ENCODE measurements at regions not wholly inside any gene's neighbourhood (a gene's known extent, or its start where the extent isn't known, plus 50 kb on each side); places are given as distances from the start of the nearest gene placed in this dataset.

GRCh38 chr13:107324416-107325204 is 756.7 kb upstream of the ARGLU1 start:
- H3K27ac ChIP-seq (ENCODE audit: insufficient read depth, low read length, poor library complexity, severe bottlenecking): no peak overlapping the region
- no peaks in the 10 kb centered on the region for H3K27me3 Mint-ChIP-seq
- H3K4me3 ChIP-seq (ENCODE audit: low read depth, low read length): no peak overlapping the region
- H3K9me3 ChIP-seq (ENCODE audit: control insufficient read depth in 2 of 2, low read length in 2 of 2): no peaks in the 10 kb centered on the region
- no peaks in the 10 kb centered on the region for H3K4me1 Mint-ChIP-seq
- H3K36me3 ChIP-seq (ENCODE audit: control insufficient read depth, insufficient read depth, low read length): no peaks in the 10 kb centered on the region
- H3K4me1 ChIP-seq (ENCODE audit: control insufficient read depth, insufficient read depth, low read length, poor library complexity, severe bottlenecking): no peaks in the 10 kb centered on the region
- no peak overlapping the region for H3K27ac Mint-ChIP-seq
- H3K4me3 Mint-ChIP-seq: no peak overlapping the region
- H3K36me3 Mint-ChIP-seq: no peaks in the 10 kb centered on the region
- ATAC-seq (ENCODE audit: low read depth in 2 of 2) (no peak), DNase-seq (no peak)
- H3K9me3 Mint-ChIP-seq: peaks cover 0 to 17% (median 4%) of the 10 kb centered on the region in 7 donors
- H3K27me3 ChIP-seq (ENCODE audit: control insufficient read depth, insufficient read depth, low read length): no peaks in the 10 kb centered on the region

GRCh38 chr13:107322228-107322627 is 754.3 kb upstream of the ARGLU1 start:
- H3K27ac Mint-ChIP-seq: no peak overlapping the region

GRCh38 chr13:107305178-107305577 is 737.2 kb upstream of the ARGLU1 start:
- H3K4me1 Mint-ChIP-seq: no peaks in the 10 kb centered on the region
- no peak overlapping the region for H3K27ac ChIP-seq (ENCODE audit: insufficient read depth, low read length, poor library complexity, severe bottlenecking)
- no peak overlapping the region for H3K4me3 ChIP-seq (ENCODE audit: low read depth, low read length)
- DNase-seq (no peak), ATAC-seq (ENCODE audit: low read depth in 2 of 2) (no peak)
- H3K9me3 Mint-ChIP-seq: peaks cover 0 to 9% (median 2%) of the 10 kb centered on the region in 7 donors
- no peaks in the 10 kb centered on the region for H3K36me3 ChIP-seq (ENCODE audit: control insufficient read depth, insufficient read depth, low read length)
- no peaks in the 10 kb centered on the region for H3K27me3 ChIP-seq (ENCODE audit: control insufficient read depth, insufficient read depth, low read length)
- H3K27ac Mint-ChIP-seq: no peak overlapping the region
- H3K9me3 ChIP-seq (ENCODE audit: control insufficient read depth in 2 of 2, low read length in 2 of 2): no peaks in the 10 kb centered on the region
- no peaks in the 10 kb centered on the region for H3K36me3 Mint-ChIP-seq
- H3K4me1 ChIP-seq (ENCODE audit: control insufficient read depth, insufficient read depth, low read length, poor library complexity, severe bottlenecking): no peaks in the 10 kb centered on the region
- H3K4me3 Mint-ChIP-seq: no peak overlapping the region
- H3K27me3 Mint-ChIP-seq: no peaks in the 10 kb centered on the region

More at GRCh38 chr13:107322228-107322627, 754.3 kb upstream of the ARGLU1 start:
- no peaks in the 10 kb centered on the region for H3K27me3 Mint-ChIP-seq
- no peaks in the 10 kb centered on the region for H3K36me3 Mint-ChIP-seq
- H3K9me3 Mint-ChIP-seq: peaks cover 0 to 24% (median 6%) of the 10 kb centered on the region in 7 donors
- Histone ChIP-seq H3K36me3 (ENCODE audit: control insufficient read depth, insufficient read depth, low read length) (no peaks in the 10 kb centered on the region), H3K4me1 (ENCODE audit: control insufficient read depth, insufficient read depth, low read length, poor library complexity, severe bottlenecking) (no peaks in the 10 kb centered on the region), H3K9me3 (ENCODE audit: control insufficient read depth in 2 of 2, low read length in 2 of 2) (no peaks in the 10 kb centered on the region), H3K27me3 (ENCODE audit: control insufficient read depth, insufficient read depth, low read length) (no peaks in the 10 kb centered on the region), H3K27ac (ENCODE audit: insufficient read depth, low read length, poor library complexity, severe bottlenecking) (no peak overlapping the region), H3K4me3 (ENCODE audit: low read depth, low read length) (no peak overlapping the region)
- no peak for DNase-seq
- no peaks in the 10 kb centered on the region for H3K4me1 Mint-ChIP-seq
- no peak overlapping the region for H3K4me3 Mint-ChIP-seq
- ATAC-seq (ENCODE audit: low read depth in 2 of 2): no peak

GRCh38 chr13:107301724-107302374 is 733.9 kb upstream of the ARGLU1 start:
- H3K36me3 Mint-ChIP-seq: no peaks in the 10 kb centered on the region
- no peaks in the 10 kb centered on the region for H3K27me3 ChIP-seq (ENCODE audit: control insufficient read depth, insufficient read depth, low read length)
- H3K9me3 ChIP-seq (ENCODE audit: control insufficient read depth in 2 of 2, low read length in 2 of 2): no peaks in the 10 kb centered on the region
- H3K36me3 ChIP-seq (ENCODE audit: control insufficient read depth, insufficient read depth, low read length): no peaks in the 10 kb centered on the region
- H3K4me1 Mint-ChIP-seq: no peaks in the 10 kb centered on the region
- no peak overlapping the region for H3K4me3 Mint-ChIP-seq
- H3K27me3 Mint-ChIP-seq: no peaks in the 10 kb centered on the region
- peaks cover 0 to 9% (median 3%) of the 10 kb centered on the region in 7 donors for H3K9me3 Mint-ChIP-seq
- no peak overlapping the region for H3K27ac Mint-ChIP-seq
- H3K27ac ChIP-seq (ENCODE audit: insufficient read depth, low read length, poor library complexity, severe bottlenecking): no peak overlapping the region
- no peaks in the 10 kb centered on the region for H3K4me1 ChIP-seq (ENCODE audit: control insufficient read depth, insufficient read depth, low read length, poor library complexity, severe bottlenecking)
- no peak for DNase-seq
- ATAC-seq (ENCODE audit: low read depth in 2 of 2): no peak
- no peak overlapping the region for H3K4me3 ChIP-seq (ENCODE audit: low read depth, low read length)

- H3K4me1 Mint-ChIP-seq: no peaks in the 10 kb centered on the region
- Histone ChIP-seq H3K27ac (ENCODE audit: insufficient read depth, low read length, poor library complexity, severe bottlenecking) (no peak overlapping the region), H3K4me3 (ENCODE audit: low read depth, low read length) (no peak overlapping the region), H3K36me3 (ENCODE audit: control insufficient read depth, insufficient read depth, low read length) (no peaks in the 10 kb centered on the region), H3K4me1 (ENCODE audit: control insufficient read depth, insufficient read depth, low read length, poor library complexity, severe bottlenecking) (no peaks in the 10 kb centered on the region), H3K27me3 (ENCODE audit: control insufficient read depth, insufficient read depth, low read length) (no peaks in the 10 kb centered on the region), H3K9me3 (ENCODE audit: control insufficient read depth in 2 of 2, low read length in 2 of 2) (peaks cover 0 to 3% of the 10 kb centered on the region in 2 experiments)
- DNase-seq: no peak
- no peak overlapping the region for H3K27ac Mint-ChIP-seq
- ATAC-seq (ENCODE audit: low read depth in 2 of 2): no peak
- H3K4me3 Mint-ChIP-seq: no peak overlapping the region
- no peaks in the 10 kb centered on the region for H3K27me3 Mint-ChIP-seq
- H3K36me3 Mint-ChIP-seq: no peaks in the 10 kb centered on the region
- H3K9me3 Mint-ChIP-seq: peaks cover 0 to 10% (median 3%) of the 10 kb centered on the region in 7 donors
Measured at GRCh38 chr13:107299717-107300116, 731.8 kb upstream of the ARGLU1 start.

- Histone ChIP-seq H3K4me1 (ENCODE audit: control insufficient read depth, insufficient read depth, low read length, poor library complexity, severe bottlenecking) (no peaks in the 10 kb centered on the region), H3K9me3 (ENCODE audit: control insufficient read depth in 2 of 2, low read length in 2 of 2) (peaks cover 0 to 3% of the 10 kb centered on the region in 2 experiments), H3K4me3 (ENCODE audit: low read depth, low read length) (no peak overlapping the region), H3K27ac (ENCODE audit: insufficient read depth, low read length, poor library complexity, severe bottlenecking) (no peak overlapping the region), H3K27me3 (ENCODE audit: control insufficient read depth, insufficient read depth, low read length) (no peaks in the 10 kb centered on the region), H3K36me3 (ENCODE audit: control insufficient read depth, insufficient read depth, low read length) (no peaks in the 10 kb centered on the region)
- no peaks in the 10 kb centered on the region for H3K36me3 Mint-ChIP-seq
- no peaks in the 10 kb centered on the region for H3K27me3 Mint-ChIP-seq
- no peaks in the 10 kb centered on the region for H3K4me1 Mint-ChIP-seq
- peaks cover 0 to 11% (median 3%) of the 10 kb centered on the region in 7 donors for H3K9me3 Mint-ChIP-seq
- no peak overlapping the region for H3K4me3 Mint-ChIP-seq
- DNase-seq: no peak
- no peak for ATAC-seq (ENCODE audit: low read depth in 2 of 2)
- no peak overlapping the region for H3K27ac Mint-ChIP-seq
Measured at GRCh38 chr13:107296804-107297203, 728.9 kb upstream of the ARGLU1 start.

- Mint-ChIP-seq H3K4me1 (no peaks in the 10 kb centered on the region), H3K36me3 (no peaks in the 10 kb centered on the region), H3K27ac (no peak overlapping the region), H3K9me3 (peaks cover 0 to 11% (median 3%) of the 10 kb centered on the region in 7 donors), H3K27me3 (no peaks in the 10 kb centered on the region), H3K4me3 (no peak overlapping the region)
- no peak overlapping the region for H3K27ac ChIP-seq (ENCODE audit: insufficient read depth, low read length, poor library complexity, severe bottlenecking)
- H3K36me3 ChIP-seq (ENCODE audit: control insufficient read depth, insufficient read depth, low read length): no peaks in the 10 kb centered on the region
- ATAC-seq (ENCODE audit: low read depth in 2 of 2): no peak
- H3K4me3 ChIP-seq (ENCODE audit: low read depth, low read length): no peak overlapping the region
- peaks cover 0 to 3% of the 10 kb centered on the region in 2 experiments for H3K9me3 ChIP-seq (ENCODE audit: control insufficient read depth in 2 of 2, low read length in 2 of 2)
- H3K4me1 ChIP-seq (ENCODE audit: control insufficient read depth, insufficient read depth, low read length, poor library complexity, severe bottlenecking): no peaks in the 10 kb centered on the region
- H3K27me3 ChIP-seq (ENCODE audit: control insufficient read depth, insufficient read depth, low read length): no peaks in the 10 kb centered on the region
- DNase-seq: no peak
Measured at GRCh38 chr13:107295416-107296140, 727.6 kb upstream of the ARGLU1 start.

Measured in CD4-positive, CD25-positive, alpha-beta regulatory T cell (primary cell).